ENCODE measurements at regions not wholly inside any gene's neighbourhood (a gene's known extent, or its start where the extent isn't known, plus 50 kb on each side); places are given as distances from the start of the nearest gene placed in this dataset.

DNA sequence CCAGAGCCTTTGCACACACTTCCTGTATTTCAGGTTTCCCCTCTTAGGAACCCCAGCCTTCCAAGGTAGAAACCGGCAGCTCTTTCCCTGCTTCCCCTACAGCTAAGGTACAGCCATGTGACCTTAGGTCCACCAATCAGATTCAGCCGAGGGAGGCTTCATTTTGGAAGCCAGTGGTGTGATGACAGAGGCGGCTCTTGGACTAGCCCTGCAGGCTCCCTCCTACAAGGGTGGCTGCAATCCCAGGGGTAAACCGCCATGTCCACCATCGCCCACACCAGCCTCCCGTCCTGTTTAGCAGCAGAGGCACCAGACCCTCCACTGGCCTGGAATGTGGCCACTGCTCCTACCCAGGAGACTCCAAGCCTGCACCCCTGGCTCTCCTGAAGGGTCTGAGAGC lies 65.6 kb downstream of the SERPINA3 start:
- Mint-ChIP-seq H3K4me1 (peaks cover 10% of the 10 kb centered on the region), H3K4me3 (no peak overlapping the region), H3K27ac (no peak overlapping the region), H3K27me3 (ENCODE audit: low read depth) (peaks cover 27% of the 10 kb centered on the region), H3K36me3 (ENCODE audit: low read depth) (no peaks in the 10 kb centered on the region), H3K9me3 (no peaks in the 10 kb centered on the region)
- TF ChIP-seq CTCF (IDR thresholded peaks at IDR 0.05; ENCODE audit: unreplicated experiment in 3 of 3): no peak

DNA sequence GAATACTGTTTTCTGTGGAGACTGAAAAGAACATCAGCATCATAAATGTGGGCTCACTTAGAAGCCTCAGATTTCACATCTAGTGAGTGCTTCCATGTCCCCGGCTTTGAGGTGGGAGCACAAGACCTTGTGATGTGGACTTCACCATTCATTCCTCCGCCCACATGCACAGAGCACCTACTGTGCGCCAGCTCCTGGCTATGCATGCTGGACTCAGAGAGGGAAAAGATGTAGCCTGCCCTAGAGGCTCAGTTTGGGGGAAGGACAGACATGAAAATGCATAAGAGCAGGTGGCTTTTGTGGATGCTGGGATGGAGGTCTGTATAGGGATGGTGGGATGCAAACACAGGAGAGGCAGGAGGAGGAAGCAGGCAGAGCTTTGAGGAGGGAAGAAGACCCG lies 65.0 kb downstream of the SERPINA3 start:
- no peak overlapping the region for H3K27ac Mint-ChIP-seq
- TF ChIP-seq CTCF (IDR thresholded peaks at IDR 0.05; ENCODE audit: unreplicated experiment in 3 of 3): no peak
- peaks cover 21% of the 10 kb centered on the region for H3K27me3 Mint-ChIP-seq (ENCODE audit: low read depth)
- peaks cover 10% of the 10 kb centered on the region for H3K4me1 Mint-ChIP-seq
- H3K4me3 Mint-ChIP-seq: no peak overlapping the region
- no peaks in the 10 kb centered on the region for H3K36me3 Mint-ChIP-seq (ENCODE audit: low read depth)
- H3K9me3 Mint-ChIP-seq: no peaks in the 10 kb centered on the region

DNA sequence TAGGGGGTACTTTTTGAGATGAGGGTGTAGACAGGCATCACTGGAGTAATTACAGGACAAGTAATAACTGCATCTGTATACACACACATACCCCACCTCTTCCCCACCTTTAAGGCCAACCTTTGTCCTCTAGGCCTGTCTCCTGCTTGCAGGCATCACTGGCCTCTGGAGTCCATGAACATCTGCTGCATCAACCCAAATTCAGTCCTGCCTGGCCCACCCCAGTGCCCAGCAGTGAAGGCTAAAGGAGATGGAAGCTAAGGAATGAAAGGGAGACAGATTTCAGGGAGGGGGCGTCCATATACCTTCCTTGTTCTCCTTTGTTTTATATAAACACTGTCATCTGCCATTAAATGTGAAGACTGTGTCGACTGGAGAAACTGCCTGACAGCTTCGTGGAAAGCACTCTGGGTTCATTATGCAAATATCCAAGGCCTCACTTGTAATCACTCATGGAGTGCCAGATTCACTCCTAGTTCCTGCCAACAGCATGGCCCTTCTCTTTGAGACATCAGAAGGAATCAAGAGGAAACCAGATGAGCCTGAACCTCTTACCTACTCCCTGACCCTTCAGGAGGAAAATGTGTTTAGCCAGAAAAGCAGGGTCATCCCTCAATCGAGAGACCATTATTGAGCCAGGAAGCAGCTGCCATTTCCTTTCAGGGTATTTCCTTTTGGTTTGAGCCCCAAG lies 64.4 kb downstream of the SERPINA3 start:
- Mint-ChIP-seq H3K36me3 (ENCODE audit: low read depth) (no peaks in the 10 kb centered on the region), H3K9me3 (no peaks in the 10 kb centered on the region), H3K4me1 (peaks cover 10% of the 10 kb centered on the region), H3K27ac (no peak overlapping the region), H3K27me3 (ENCODE audit: low read depth) (peaks cover 21% of the 10 kb centered on the region), H3K4me3 (no peak overlapping the region)
- TF ChIP-seq CTCF (IDR thresholded peaks at IDR 0.05; ENCODE audit: unreplicated experiment in 3 of 3): no peak

- Mint-ChIP-seq H3K27me3 (ENCODE audit: low read depth) (peaks cover 10% of the 10 kb centered on the region), H3K4me1 (no peaks in the 10 kb centered on the region), H3K4me3 (no peak overlapping the region), H3K27ac (no peak overlapping the region), H3K9me3 (no peaks in the 10 kb centered on the region), H3K36me3 (ENCODE audit: low read depth) (no peaks in the 10 kb centered on the region)
- no peak for TF ChIP-seq CTCF (IDR thresholded peaks at IDR 0.05; ENCODE audit: unreplicated experiment in 3 of 3)
Measured at GRCh38 chr14:94675036-94675435, 62.8 kb downstream of the SERPINA3 start.

DNA sequence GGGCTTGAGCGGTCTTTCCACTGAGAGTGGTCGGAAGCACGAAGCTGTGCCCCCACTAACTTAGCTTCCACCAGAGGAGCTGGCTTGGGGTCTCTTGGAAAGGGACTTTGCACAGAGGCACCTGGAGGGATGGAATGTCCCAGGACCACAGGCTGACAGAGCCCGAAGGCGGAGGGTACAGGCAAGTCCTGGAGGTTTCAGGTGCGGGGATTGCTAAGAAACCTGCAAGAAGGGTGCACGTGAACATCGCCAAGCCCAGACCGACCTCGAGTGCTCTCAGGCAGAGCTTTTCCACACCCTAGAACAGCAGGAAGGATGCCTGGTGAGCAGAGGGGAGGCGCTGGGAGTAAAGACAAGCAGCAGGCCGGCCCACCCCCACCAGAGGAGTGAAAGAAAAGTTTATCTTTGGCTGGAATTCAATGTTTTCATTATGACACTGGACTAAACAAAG lies 61.6 kb downstream of the SERPINA3 start:
- Mint-ChIP-seq H3K27ac (no peak overlapping the region), H3K27me3 (ENCODE audit: low read depth) (peaks cover 4% of the 10 kb centered on the region), H3K4me3 (no peak overlapping the region), H3K4me1 (no peaks in the 10 kb centered on the region), H3K36me3 (ENCODE audit: low read depth) (no peaks in the 10 kb centered on the region), H3K9me3 (no peaks in the 10 kb centered on the region)
- no peak for TF ChIP-seq CTCF (IDR thresholded peaks at IDR 0.05; ENCODE audit: unreplicated experiment in 3 of 3)
